CD4-positive, alpha-beta T cell treated with Interleukin-12 subunit alpha and Interleukin-12 subunit beta, for 1 hour (primary cell): ENCODE measurements at regions not wholly inside any gene's neighbourhood (a gene's known extent, or its start where the extent isn't known, plus 50 kb on each side); places are given as distances from the start of the nearest gene placed in this dataset.
A peak's percentile ranks its signal among the peaks of the same experiment; 100 is the strongest.
"Not testable (repeated sequence)": the region's sequence is repeated elsewhere in the genome, so short reads cannot be mapped to it uniquely, and the experiment has no call there.

ENCODE experiments used
- DNase-seq: peaks from one replicate; pipeline ENCODE4 v3.0.0-alpha.2; 2020

GRCh38 chr9:74107692-74108091 is 389.4 kb upstream of the RORB start:
- DNase-seq, result no peak

GRCh38 chr9:74115976-74116375 is 381.2 kb upstream of the RORB start:
- no peak for DNase-seq

GRCh38 chr9:74117151-74117550 is 380.0 kb upstream of the RORB start:
- DNase-seq, result no peak

GRCh38 chr9:74117731-74118130 is 379.4 kb upstream of the RORB start:
- DNase-seq, result no peak

- no peak for DNase-seq
These were observed 377.1 kb upstream of the RORB start for GRCh38 chr9:74120061-74120460.

GRCh38 chr9:74120470-74120869 is 376.7 kb upstream of the RORB start:
- DNase-seq, result no peak

DNA sequence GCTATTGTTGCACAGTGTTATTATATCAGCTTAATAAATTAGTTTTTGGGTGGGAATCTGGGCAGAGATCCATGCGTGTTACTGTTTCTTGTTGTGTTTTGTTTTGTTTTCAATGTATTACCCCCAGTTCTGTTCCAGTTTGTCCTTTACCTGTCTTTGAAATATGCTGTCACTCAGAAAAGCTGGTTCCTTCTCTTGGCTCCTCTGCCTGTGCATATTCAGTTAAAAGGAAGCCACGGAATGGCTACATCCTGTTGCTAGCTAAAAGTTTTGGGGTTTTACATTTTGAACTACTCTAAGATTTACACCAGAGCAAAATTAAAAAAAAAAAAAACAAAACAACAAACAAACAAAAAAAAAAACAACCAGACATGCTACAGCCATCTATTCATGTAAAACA is 374.9 kb upstream of the RORB start:
- no peak for DNase-seq

DNA sequence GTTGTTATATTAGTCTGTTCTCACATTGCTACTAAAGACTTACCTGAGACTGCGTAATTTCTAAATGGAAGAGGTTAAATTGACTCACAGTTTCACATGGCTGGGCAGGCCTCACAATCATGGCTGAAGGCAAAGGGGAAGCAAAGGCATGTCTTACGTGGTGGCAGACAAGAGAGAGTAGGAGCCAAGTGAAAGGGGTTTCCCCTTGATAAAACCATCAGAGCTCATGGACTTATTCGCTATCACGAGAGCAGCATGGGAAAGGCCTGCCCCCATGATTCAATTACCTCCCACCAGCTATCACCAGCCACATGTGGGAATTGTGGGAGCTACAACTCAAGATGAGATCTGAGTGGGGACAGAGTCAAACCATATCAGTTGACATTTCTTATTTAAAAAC is 374.5 kb upstream of the RORB start:
- DNase-seq, result no peak

GRCh38 chr9:74125941-74126340 is 371.2 kb upstream of the RORB start:
- no peak for DNase-seq

- no peak for DNase-seq
These were observed 364.1 kb upstream of the RORB start for GRCh38 chr9:74132986-74133385.

DNA sequence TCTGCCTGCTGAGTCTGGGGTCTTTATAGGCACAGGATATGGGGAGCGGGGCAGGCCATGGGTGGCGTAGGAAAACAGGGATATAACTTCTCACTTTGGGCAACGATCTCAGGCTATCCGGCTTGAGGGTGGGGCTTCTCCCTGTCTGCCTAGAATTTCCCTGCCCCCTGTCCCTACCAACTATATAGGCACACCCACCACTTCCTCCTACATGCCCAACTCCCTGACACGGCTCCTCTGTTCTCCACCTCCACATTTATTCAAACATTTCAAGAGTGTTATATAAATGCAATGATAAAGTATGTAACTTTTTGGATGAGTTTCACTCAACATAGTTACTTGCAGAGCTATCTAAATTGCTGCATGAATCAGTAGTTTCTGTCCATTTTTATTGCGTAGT is 363.2 kb upstream of the RORB start:
- DNase-seq, result no peak

DNA sequence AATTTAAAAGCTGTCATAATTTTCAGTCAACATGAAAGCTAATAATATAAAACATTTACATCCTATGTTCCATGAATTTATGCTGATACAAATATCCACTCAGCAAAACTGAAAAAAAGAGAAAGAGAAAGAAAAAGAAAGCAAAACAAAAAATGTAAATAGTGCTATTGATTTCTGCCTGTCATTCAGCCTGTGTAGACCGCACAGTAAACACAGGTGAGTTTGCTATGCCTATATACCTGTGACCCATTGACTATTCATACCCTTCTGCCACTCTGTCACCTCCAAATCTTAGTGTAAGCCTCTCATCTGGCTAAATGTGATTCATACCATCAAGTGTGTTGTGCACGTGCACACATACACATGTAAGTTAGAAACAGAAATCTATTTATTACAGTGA is 359.0 kb upstream of the RORB start:
- no peak for DNase-seq

- no peak for DNase-seq
These were observed 357.0 kb upstream of the RORB start for GRCh38 chr9:74140141-74140540.

DNA sequence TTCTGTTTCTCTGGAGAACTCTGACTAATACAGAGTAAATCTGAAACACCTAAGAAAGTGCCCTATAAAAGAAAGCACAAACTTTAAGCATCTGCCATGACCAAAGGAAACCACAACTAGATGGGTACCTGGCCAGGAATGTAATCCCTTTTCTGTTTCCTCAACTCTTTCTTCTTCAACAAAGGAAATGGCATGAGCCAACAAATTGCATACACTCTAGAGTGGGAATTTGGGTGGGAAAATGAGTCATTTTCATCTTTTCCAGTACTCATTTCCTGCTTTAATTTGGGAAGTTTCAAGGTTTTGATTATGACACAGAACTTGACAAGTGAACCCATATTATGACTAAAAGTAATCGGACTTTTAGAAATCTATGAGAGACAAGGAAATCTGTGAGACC is 349.2 kb upstream of the RORB start:
- no peak for DNase-seq

DNA sequence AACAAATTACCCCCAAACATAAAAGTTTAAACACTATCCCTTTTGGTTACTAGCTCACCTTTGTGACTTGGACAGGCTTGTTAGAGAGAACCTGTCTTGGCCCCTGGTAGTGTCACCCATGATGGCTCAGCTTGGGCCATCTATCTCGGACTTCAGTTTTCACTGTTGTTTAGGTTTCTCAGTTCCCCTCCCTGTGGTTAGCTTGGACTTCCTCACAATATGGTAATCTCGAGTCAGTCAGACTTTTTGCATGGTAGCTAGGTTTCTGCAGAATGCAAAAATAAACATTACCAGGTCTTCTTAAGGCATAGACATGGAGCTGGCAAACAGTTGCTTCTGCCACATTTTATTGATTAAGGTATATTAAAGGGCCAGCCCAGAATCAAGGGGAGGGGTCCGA is 324.3 kb upstream of the RORB start:
- no peak for DNase-seq

GRCh38 chr9:74173284-74173683 is 323.9 kb upstream of the RORB start:
- no peak for DNase-seq

DNA sequence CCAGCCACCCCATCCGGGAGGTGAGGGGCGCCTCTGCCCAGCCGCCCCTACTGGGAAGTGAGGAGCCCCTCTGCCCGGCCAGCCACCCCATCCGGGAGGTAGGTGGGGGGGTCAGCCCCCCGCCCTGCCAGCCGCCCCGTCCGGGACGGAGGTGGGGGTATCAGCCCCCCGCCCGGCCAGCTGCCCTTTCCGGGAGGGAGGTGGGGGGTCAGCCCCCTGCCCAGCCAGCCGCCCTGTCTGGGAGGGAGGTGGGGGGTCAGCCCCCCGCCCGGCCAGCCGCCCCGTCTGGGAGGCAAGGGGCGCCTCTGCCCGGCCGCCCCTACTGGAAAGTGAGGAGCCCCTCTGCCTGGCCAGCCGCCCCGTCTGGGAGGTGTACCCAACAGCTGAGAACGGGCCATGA is 299.4 kb upstream of the RORB start:
- not testable (repeated sequence) for DNase-seq

DNA sequence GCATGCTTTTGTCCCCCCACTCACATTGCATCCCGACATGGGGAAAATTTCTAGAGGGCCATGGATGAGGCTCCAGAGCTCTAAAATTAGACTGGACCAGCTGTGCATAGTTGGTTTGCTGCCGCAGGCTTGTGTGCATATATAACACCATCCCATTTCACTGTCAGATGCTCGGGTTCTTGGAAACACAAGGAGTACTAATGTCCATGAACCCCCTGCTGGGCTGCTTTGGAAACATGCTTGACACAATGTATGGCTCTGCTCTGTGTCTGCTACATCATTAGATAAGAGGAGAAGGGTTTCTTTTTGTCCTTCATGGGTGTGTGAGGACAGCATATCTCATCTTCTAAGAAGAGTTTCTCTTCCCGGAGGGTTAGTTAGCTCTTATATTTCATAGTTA is 292.1 kb upstream of the RORB start:
- no peak for DNase-seq

GRCh38 chr9:74218385-74219063 is 278.6 kb upstream of the RORB start:
- DNase-seq, result no peak

- no peak for DNase-seq
These were observed 276.8 kb upstream of the RORB start for GRCh38 chr9:74220327-74220726.

GRCh38 chr9:74236857-74237256 is 260.3 kb upstream of the RORB start:
- DNase-seq, result no peak

DNA sequence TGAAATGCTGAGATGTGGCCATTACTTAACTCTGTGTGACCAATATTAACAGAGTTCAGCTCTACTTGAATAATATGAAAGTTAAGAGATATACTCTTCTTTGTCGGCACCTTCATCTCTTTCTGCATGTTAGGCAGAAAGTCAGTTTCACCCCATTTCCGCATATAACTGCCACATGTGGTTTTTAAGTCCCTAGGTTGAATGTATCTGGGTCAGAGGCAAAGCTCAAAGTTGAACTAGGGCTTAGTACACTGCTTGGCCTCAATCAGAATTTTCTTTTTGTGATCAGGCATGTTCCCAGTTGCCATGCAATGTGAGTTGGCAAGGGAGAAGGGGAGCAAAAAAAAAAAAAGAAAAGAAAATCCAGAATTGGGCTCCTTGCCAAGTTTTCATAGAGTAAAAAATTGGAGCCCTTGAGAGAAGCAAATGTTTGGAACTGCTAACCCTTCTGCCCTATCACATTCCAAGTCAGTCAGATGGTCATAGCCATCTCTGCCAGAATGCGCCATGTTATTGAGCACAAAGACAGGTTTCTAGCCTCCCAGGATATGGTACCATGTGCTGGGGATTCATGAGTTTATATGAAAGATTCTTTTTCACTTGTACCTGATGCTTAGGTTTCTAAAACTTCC is 251.2 kb upstream of the RORB start:
- DNase-seq, result peak; percentile 14

DNA sequence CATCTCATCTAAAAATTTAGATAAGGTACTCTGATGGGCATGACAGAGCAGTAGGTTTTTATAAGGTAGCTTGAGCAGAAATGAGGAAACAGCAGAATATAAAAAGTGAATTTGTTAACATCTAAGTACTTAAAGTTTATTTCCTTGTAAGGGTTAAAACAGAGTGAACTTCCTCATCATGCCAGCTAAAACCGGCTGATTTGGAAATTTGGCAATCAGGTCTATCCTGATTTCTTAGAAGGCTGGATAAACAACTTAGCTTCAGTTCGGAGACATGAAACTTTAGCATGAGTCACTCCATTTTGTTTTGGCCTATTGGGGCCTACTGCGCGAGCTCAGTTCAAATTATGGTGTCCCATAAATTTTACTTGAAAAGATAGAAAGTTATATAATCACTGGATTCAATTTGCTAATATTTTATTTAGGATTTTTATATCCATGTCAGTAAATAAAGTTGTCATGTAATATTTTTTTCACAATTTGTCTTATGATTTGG is 241.6 kb upstream of the RORB start:
- no peak for DNase-seq

- DNase-seq, result no peak
These were observed 221.1 kb upstream of the RORB start for GRCh38 chr9:74275872-74276508.
